Osteoblast (primary cell): ENCODE measurements at regions not wholly inside any gene's neighbourhood (a gene's known extent, or its start where the extent isn't known, plus 50 kb on each side); places are given as distances from the start of the nearest gene placed in this dataset.

Experiments
- DNase-seq: peaks from one replicate; pipeline ENCODE4 v3.0.0; 2011; ENCODE audit warnings: low spot score, mixed read lengths; ENCODE audit not compliant: insufficient read length; ENCODE audit errors: missing footprints
- H2AFZ ChIP-seq: 2 replicates; pipeline ENCODE4 v1.6.0; 2011; ENCODE audit warnings: mild to moderate bottlenecking, low read length
- H3K27ac ChIP-seq: 2 replicates; pipeline ENCODE4 v1.5.1; 2011; ENCODE audit warnings: mild to moderate bottlenecking, low read depth, low read length, moderate library complexity
- H3K27me3 ChIP-seq: 2 replicates; pipeline ENCODE4 v1.6.0; 2012; ENCODE audit warnings: mild to moderate bottlenecking, control low read depth, inconsistent platforms, low read length, moderate library complexity; ENCODE audit not compliant: insufficient read depth
- H3K36me3 ChIP-seq: 2 replicates; pipeline ENCODE4 v1.5.1; 2011; ENCODE audit warnings: mild to moderate bottlenecking, low read length, control low read depth, moderate library complexity; ENCODE audit not compliant: insufficient read depth
- H3K4me1 ChIP-seq: 2 replicates; pipeline ENCODE4 v1.5.1; 2011; ENCODE audit warnings: mild to moderate bottlenecking, low read length, control low read depth, moderate library complexity; ENCODE audit not compliant: insufficient read depth
- H3K4me2 ChIP-seq: 2 replicates; pipeline ENCODE4 v1.6.0; 2011; ENCODE audit warnings: mild to moderate bottlenecking, low read length; ENCODE audit not compliant: insufficient read depth
- H3K4me3 ChIP-seq: fragments of 200-600 bp; sonication (generic); 3 replicates; pipeline ENCODE4 v1.5.1; 2012; ENCODE audit warnings: mild to moderate bottlenecking, low read length, inconsistent platforms; ENCODE audit not compliant: insufficient read depth
- H3K79me2 ChIP-seq: 2 replicates; pipeline ENCODE4 v1.6.0; 2012; ENCODE audit warnings: mild to moderate bottlenecking, low read length, control low read depth, inconsistent platforms; ENCODE audit not compliant: insufficient read depth
- H3K9me3 ChIP-seq: 2 replicates; pipeline ENCODE4 v1.5.1; 2011; ENCODE audit warnings: low read depth, low read length, control low read depth
- H4K20me1 ChIP-seq: 2 replicates; pipeline ENCODE4 v1.6.0; 2012; ENCODE audit warnings: mild to moderate bottlenecking, low read length, control low read depth; ENCODE audit not compliant: insufficient read depth
- TF ChIP-seq, protein P1 (sequence below): IDR thresholded peaks from 2 replicates; pipeline ENCODE4 v1.5.1; 2011; ENCODE audit warnings: mild to moderate bottlenecking, low read depth, low read length, moderate library complexity; ENCODE audit errors: extremely low read depth

DNA sequence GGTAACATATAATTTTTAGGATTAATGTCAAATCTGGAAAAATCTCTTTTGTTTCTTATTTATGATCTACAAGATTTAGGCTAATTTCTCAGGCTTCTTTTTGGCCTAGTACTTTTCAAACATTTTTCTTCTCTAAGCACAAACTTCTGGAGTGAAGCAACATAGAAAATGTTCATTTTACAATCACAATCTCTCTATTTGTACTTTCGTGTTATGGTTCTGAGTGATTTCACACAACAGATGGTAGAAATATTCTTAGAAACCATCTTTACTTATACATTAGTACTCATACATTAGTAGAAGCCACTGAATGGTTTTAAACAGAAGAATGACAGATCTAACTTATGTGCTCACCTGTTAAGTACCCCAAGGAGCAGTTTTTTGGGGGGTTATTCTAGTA, 106.3 kb upstream of the ANO3 start:
- no peak overlapping the region for H3K27ac ChIP-seq
- H2AFZ ChIP-seq = peak overlapping the region; percentile 31
- H3K4me3 ChIP-seq = no peak overlapping the region
- no peak overlapping the region for H3K4me2 ChIP-seq
- TF ChIP-seq, protein P1, sequence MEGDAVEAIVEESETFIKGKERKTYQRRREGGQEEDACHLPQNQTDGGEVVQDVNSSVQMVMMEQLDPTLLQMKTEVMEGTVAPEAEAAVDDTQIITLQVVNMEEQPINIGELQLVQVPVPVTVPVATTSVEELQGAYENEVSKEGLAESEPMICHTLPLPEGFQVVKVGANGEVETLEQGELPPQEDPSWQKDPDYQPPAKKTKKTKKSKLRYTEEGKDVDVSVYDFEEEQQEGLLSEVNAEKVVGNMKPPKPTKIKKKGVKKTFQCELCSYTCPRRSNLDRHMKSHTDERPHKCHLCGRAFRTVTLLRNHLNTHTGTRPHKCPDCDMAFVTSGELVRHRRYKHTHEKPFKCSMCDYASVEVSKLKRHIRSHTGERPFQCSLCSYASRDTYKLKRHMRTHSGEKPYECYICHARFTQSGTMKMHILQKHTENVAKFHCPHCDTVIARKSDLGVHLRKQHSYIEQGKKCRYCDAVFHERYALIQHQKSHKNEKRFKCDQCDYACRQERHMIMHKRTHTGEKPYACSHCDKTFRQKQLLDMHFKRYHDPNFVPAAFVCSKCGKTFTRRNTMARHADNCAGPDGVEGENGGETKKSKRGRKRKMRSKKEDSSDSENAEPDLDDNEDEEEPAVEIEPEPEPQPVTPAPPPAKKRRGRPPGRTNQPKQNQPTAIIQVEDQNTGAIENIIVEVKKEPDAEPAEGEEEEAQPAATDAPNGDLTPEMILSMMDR = no peak
- H3K9me3 ChIP-seq = no peaks in the 10 kb centered on the region
- H3K27me3 ChIP-seq = no peaks in the 10 kb centered on the region
- H3K36me3 ChIP-seq = no peaks in the 10 kb centered on the region
- no peaks in the 10 kb centered on the region for H4K20me1 ChIP-seq
- no peaks in the 10 kb centered on the region for H3K79me2 ChIP-seq
- H3K4me1 ChIP-seq = peaks cover 30% of the 10 kb centered on the region
- DNase-seq = no peak

DNA sequence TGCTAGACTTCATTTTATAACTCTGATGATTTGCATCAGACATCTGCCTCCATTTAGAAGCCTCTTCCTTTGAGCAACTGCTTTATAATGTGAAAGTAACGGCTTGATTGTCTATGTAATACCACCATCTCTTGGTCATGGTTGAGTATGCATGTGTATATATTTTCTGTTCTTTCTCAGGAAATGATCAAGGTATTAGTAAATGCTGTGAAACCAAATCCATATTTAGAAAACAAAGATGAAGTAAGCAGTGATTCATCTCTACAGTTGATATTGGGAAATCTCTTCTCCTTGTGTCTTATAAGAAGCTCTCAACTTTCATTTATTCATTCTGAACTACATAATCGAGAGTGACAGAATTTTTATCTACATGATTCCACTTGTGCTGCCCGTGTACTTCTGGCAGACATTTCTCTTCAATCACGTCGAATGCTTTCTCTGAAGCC, 104.6 kb upstream of the ANO3 start:
- Histone ChIP-seq H3K27ac (peak overlapping the region; percentile 92), H4K20me1 (no peaks in the 10 kb centered on the region), H3K27me3 (no peaks in the 10 kb centered on the region), H3K4me3 (peak overlapping the region; percentile 34), H3K9me3 (no peaks in the 10 kb centered on the region), H2AFZ (peak overlapping the region; percentile 51), H3K36me3 (no peaks in the 10 kb centered on the region), H3K79me2 (no peaks in the 10 kb centered on the region), H3K4me2 (peak overlapping the region; percentile 71), H3K4me1 (peaks cover 40% of the 10 kb centered on the region)
- DNase-seq = peak; percentile 64
- TF ChIP-seq, protein P1 = peak; percentile 71

DNA sequence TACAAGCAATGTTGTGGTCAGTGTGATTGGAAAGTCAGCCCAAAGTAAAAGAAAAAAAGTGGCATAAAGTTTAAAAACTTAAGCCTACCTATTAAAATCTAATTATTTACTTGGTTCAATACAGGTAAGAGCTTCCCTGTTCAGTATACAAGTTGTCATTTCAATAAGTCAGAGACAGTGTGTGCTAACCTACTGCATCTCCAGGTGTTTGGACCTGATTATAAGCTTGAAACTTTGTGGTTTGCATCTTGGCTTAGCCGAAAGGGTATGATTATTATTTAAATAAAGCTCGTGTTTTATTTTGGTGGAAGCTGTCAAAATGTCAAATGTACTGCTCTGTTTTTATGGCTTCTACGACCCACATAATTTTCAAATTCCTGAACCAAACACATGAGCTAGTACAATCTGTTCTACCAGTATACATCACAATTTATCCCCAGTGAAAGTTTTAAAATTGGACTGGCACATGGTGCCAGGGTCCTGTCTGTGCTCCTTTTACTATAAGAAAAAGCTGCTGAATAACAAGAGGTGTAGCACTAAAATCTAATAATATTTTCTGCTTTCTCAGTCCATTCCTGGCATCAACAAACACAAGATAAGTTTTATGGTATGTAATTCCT, 103.9 kb upstream of the ANO3 start:
- Histone ChIP-seq H3K4me2 (peak overlapping the region; percentile 71), H3K36me3 (no peaks in the 10 kb centered on the region), H3K27ac (peak overlapping the region; percentile 92), H3K27me3 (no peaks in the 10 kb centered on the region), H3K9me3 (no peaks in the 10 kb centered on the region), H4K20me1 (no peaks in the 10 kb centered on the region), H3K4me1 (peaks cover 40% of the 10 kb centered on the region), H2AFZ (no peak overlapping the region), H3K79me2 (no peaks in the 10 kb centered on the region), H3K4me3 (no peak overlapping the region)
- TF ChIP-seq, protein P1 = no peak
- no peak for DNase-seq

DNA sequence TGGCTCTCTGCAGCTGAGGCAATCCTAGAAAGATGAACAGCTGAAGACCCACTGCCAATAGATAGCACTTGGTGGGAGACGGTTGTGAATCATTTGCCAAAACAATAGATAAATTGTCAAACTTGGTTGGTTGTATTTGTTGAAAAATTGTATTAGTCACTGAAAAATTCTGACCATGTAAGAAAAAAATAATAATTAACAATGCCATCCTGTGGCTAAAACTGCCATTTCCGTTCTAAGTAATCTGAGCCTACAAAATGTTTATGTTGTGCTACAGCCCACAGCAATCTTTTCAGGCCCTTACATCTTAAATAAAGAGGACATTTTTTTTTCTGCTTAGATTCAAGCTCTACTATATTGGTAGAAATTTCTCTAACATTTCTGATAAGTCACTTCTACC, 103.2 kb upstream of the ANO3 start:
- Histone ChIP-seq H3K4me3 (no peak overlapping the region), H3K4me1 (peaks cover 40% of the 10 kb centered on the region), H3K27me3 (no peaks in the 10 kb centered on the region), H3K9me3 (no peaks in the 10 kb centered on the region), H3K36me3 (no peaks in the 10 kb centered on the region), H4K20me1 (no peaks in the 10 kb centered on the region), H2AFZ (peak overlapping the region; percentile 40), H3K27ac (peak overlapping the region; percentile 92), H3K4me2 (no peak overlapping the region), H3K79me2 (no peaks in the 10 kb centered on the region)
- TF ChIP-seq, protein P1 = no peak
- DNase-seq = no peak
